Liver (tissue), 2 donors: ENCODE measurements at regions not wholly inside any gene's neighbourhood (a gene's known extent, or its start where the extent isn't known, plus 50 kb on each side); places are given as distances from the start of the nearest gene placed in this dataset.
"Not testable (repeated sequence)": the region's sequence is repeated elsewhere in the genome, so short reads cannot be mapped to it uniquely, and the experiment has no call there.

Experiments used
- GABPA ChIP-seq, 2 donors: IDR thresholded peaks in 1 of 2; conservative IDR thresholded peaks in 1 of 2; 2 replicates each; pipeline ENCODE4 v1.6.1; 2016; ENCODE audit warnings: antibody characterized with exemption in 2 of 2, mild to moderate bottlenecking in 1 of 2, moderate library complexity in 1 of 2
- RAD21 ChIP-seq, 2 donors: IDR thresholded peaks; 2 replicates each; pipeline ENCODE4 v1.6.1; 2016; ENCODE audit warnings: antibody characterized with exemption in 2 of 2, mild to moderate bottlenecking in 2 of 2
- TF ChIP-seq, protein P1 (sequence below): IDR thresholded peaks from 2 replicates; pipeline ENCODE4 v1.6.1; 2016; ENCODE audit warnings: antibody characterized with exemption
- donor health status: healthy.

DNA sequence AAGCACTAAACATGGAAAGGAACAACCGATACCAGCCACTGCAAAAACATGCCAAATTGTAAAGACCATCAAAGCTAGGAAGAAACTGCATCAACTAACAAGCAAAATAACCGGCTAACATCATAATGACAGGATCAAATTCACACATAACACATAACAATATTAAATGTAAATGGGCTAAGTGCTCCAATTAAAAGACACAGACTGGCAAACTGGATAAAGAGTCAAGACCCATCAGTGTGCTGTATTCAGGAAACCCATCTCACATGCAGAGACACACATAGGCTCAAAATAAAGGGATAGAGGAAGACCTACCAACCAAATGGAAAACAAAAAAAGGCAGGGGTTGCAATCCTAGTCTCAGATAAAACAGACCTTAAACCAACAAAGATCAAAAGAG lies 72.1 kb upstream of the ZNF366 start:
- TF ChIP-seq, protein P1, sequence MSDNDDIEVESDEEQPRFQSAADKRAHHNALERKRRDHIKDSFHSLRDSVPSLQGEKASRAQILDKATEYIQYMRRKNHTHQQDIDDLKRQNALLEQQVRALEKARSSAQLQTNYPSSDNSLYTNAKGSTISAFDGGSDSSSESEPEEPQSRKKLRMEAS, result not testable (repeated sequence)
- TF ChIP-seq GABPA (IDR thresholded peaks at IDR 0.05 in 1 of 2, conservative IDR thresholded peaks at IDR 0.05 in 1 of 2); RAD21 (IDR thresholded peaks at IDR 0.05): not testable (repeated sequence)
